ENCODE measurements at regions not wholly inside any gene's neighbourhood (a gene's known extent, or its start where the extent isn't known, plus 50 kb on each side); places are given as distances from the start of the nearest gene placed in this dataset.

- DNase-seq: peak; percentile 37
Measured at GRCh38 chr2:206212673-206213513, 53.2 kb downstream of the EEF1B2 start.

GRCh38 chr2:206213514-206213845 lies 53.8 kb downstream of the EEF1B2 start:
- DNase-seq: no peak

DNA sequence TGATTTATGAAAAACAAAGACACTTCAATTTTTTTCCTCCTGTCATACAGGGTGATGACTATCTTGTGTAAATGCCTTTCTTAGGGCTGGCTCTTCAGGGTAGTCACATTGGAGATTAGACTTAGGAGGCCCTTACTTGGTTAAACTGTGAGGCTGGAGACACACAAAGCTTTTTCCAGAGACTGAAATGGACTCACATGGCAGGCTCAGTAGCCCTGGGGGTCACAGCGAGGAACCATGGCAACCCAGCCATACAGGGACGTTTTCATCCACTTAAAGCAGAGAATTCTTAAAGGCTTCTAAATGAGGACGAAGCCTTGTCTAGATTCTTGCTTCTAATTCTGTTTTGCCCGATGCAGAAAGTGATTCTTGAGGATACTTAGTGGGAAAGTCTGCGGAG lies 57.3 kb upstream of the ZDBF2 start:
- no peak for DNase-seq

DNA sequence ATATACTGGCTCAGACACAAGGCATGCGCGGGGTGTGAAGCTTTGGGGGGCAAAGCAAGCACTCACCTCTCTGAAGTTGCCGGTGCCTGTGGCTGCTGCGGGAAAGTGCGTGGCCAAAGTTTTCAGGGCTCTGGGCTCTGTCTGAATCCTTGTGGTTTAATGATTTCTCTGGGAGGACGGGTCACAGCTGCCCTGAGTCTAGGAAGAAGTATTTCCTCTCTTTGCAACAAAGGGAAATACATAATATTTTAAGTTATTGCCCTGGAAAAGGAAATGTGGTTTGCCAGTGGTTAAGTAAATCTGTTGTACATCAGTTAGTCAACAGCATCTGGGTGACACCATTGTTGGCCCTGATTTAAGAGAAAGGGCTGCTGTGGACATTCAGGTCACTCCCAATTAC lies 56.7 kb upstream of the ZDBF2 start:
- no peak for DNase-seq

- no peak for DNase-seq
Measured at GRCh38 chr2:206218156-206218555, 56.3 kb upstream of the ZDBF2 start.

- DNase-seq: no peak
Measured at GRCh38 chr2:206218796-206219499, 55.5 kb upstream of the ZDBF2 start.

- no peak for DNase-seq
Measured at GRCh38 chr2:206219957-206220356, 54.5 kb upstream of the ZDBF2 start.

GRCh38 chr2:206220997-206221396 lies 53.5 kb upstream of the ZDBF2 start:
- no peak for DNase-seq

All from kidney glomerular epithelial cell (primary cell).